Endothelial cell of umbilical vein (primary cell): ENCODE measurements at regions not wholly inside any gene's neighbourhood (a gene's known extent, or its start where the extent isn't known, plus 50 kb on each side); places are given as distances from the start of the nearest gene placed in this dataset.

ENCODE experiments used
- POLR2A ChIP-seq: IDR thresholded peaks from 2 replicates; pipeline ENCODE4 v1.6.1; 2012; ENCODE audit warnings: low read depth, mild to moderate bottlenecking, control low read depth, low read length
- POLR2AphosphoS5 ChIP-seq: IDR thresholded peaks from 2 replicates; pipeline ENCODE4 v1.6.1; 2012; ENCODE audit warnings: low read depth, mild to moderate bottlenecking, control low read depth, low read length, moderate library complexity; ENCODE audit not compliant: insufficient read depth

DNA sequence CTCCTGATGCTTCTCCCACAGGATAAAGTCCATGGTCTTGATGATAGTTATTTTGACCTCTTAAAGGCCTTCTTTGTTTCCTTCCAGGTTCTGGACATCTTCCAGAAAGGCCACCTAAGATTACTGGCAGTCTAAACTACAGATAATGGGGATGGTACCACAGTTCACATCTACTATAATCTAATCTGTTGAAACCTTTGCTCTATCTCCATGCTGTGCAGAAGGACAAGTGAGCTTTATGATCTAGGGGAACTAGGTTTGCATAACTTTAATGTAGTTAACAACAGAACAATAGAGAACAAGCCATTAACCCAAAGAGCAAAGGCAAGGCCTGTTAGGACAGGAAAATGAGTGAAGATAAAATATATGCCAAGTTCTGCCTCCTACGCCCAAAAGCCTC lies 103.9 kb upstream of the KLHL13 start:
- TF ChIP-seq POLR2A = no peak
- no peak for TF ChIP-seq POLR2AphosphoS5
